Frontal cortex (tissue), 3 donors: ENCODE measurements at regions not wholly inside any gene's neighbourhood (a gene's known extent, or its start where the extent isn't known, plus 50 kb on each side); places are given as distances from the start of the nearest gene placed in this dataset.
A peak's percentile ranks its signal among the peaks of the same experiment; 100 is the strongest.
"Not testable (repeated sequence)": the region's sequence is repeated elsewhere in the genome, so short reads cannot be mapped to it uniquely, and the experiment has no call there.

Experiments
- DNase-seq, 2 donors: peaks; one replicate each; pipeline ENCODE4 v3.0.0; 2012; ENCODE audit warnings: low spot score in 2 of 2
- FAIRE-seq: peaks from 2 replicates; lab custom pipeline; 2012; peaks lifted over from hg19 to GRCh38; lab: Jason Lieb, UNC
- donor health status: control.
- donor health status: control.
- donor health status: control.

DNA sequence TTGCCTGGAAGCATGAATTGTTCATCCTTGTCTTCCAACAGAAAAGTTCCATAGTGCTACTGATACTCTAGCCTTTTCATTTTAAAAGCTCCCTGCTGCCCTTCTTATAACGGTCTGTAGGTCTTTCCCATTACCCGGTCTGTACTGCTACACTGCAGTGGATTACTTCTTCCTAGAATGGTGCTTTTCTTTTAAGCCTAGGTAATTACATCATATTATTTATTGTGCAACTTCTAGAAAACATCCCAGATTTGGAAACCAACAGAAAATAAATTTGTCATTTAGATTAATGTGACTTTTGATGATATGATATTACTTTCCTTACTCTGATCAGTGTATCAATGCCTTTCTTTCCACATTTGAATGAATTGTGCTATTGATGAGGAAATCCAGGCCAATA is 199.4 kb downstream of the TANC2 start:
- no peak for DNase-seq
- no peak for FAIRE-seq

- DNase-seq (no peak), FAIRE-seq (no peak)
These were observed 204.8 kb downstream of the TANC2 start for GRCh38 chr17:63170795-63171194.

DNA sequence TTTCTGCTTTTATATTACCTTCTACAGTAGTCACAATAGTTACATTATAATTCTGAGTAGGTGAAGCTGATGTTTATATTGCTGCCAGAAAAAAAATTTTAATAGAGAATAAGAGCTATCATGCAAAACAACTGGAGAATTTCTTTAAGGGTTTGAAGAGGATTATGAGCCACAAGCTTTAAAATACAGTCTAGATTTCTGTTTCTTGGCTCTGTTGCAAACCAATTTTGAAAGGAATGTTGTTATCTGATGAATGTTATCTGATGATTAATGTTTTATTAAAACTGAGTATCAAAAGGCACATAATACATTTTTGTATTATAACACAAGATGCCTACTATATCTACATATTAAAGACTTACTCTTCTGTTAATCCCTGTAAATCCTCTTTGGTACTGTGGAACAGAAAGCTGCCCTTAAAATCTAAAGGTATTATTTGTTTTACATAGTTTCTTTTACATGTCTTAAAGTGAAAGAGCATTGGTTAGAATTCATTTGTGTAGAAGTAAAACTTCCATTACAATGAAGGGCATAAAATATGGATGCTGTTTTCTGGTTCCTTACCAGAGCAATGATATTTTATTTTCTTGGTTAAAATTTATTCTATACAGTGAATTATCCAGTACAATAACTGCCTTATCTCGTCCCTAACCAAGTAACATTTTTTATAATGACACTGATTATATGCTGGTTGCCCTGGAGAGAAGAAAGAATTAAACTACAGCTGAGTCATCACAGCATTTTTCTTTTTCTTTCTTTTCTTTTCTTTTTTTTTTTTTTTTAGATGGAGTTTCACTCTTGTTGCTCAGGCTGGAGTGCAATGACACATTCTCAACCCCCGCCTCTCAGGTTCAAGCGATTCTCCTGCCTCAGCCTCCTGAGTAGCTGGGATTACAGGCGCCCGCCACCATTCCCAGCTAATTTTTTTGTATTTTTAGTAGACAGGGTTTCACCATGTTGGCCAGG is 205.7 kb downstream of the TANC2 start:
- FAIRE-seq = no peak
- no peak for DNase-seq

- no peak for FAIRE-seq
- DNase-seq = no peak
These were observed 207.4 kb downstream of the TANC2 start for GRCh38 chr17:63173450-63173849.

DNA sequence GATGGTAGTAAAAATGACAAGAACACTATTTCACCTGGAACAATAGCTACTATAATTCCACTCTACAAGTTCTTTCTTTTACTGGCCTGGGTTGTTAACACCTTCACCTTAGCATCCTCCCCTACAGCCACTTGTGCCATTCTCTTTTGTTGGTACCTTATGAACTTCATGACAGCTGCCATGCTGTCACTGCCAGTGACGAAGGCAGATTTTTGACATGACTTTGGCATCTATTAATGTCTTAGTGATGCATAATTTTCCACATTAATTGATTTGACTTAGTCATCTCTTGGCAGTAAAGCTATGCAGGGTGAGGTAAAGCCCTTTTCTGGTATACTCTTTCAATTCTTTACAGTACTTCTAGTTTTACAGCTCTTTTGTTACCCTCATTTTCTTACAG is 207.9 kb downstream of the TANC2 start:
- DNase-seq (no peak), FAIRE-seq (no peak)

DNA sequence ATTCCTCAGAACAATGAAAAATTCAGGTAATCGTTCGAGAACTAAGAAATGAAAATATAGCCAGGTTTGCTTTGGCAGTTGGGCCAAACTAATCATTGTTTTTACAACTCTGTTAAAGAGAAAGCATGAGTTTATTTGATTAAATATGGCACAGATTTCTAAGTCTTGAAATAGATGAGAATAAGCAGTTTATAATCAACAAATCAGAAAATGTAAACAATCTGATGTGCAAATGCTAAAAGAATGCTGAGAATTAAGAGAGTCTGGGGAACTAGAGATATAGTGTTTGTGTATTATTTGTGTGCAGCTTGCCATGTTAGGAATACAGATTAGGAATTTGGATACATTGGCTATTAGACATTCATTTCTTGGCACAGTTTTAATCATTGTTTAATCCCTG is 212.5 kb downstream of the TANC2 start:
- FAIRE-seq (no peak), DNase-seq (no peak)

- peak in 1 of 2 donors; percentile 14 for DNase-seq
- no peak for FAIRE-seq
These were observed 215.8 kb downstream of the TANC2 start for GRCh38 chr17:63181856-63182255.

- no peak for DNase-seq
- FAIRE-seq = peak; percentile 13
These were observed 219.4 kb downstream of the TANC2 start for GRCh38 chr17:63185420-63185819.

- FAIRE-seq (no peak), DNase-seq (no peak)
These were observed 223.0 kb downstream of the TANC2 start for GRCh38 chr17:63189082-63189481.

DNA sequence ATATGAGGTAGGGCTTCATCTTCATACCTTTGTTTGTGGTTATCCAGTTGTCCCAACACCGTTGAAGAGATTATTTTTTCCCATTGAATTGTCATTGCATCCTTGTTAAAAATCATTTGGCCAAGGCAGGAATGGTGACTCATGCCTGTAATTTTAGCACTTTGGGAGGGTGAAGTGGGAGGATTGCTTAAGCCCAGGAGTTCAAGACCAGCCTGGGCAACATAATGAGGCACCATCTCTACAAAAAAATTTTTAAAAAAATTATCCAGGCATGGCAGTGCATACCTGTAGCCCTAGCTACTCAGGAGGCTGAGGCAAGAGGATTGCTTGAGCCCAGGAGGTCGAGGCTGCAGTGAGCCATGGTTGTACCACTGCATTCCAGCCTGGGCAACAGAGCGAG is 223.9 kb downstream of the TANC2 start:
- DNase-seq (no peak), FAIRE-seq (no peak)

GRCh38 chr17:63190821-63191370 is 224.9 kb downstream of the TANC2 start:
- DNase-seq = no peak
- peak; percentile 84 for FAIRE-seq

- FAIRE-seq (no peak), DNase-seq (no peak)
These were observed 225.6 kb downstream of the TANC2 start for GRCh38 chr17:63191610-63192009.

DNA sequence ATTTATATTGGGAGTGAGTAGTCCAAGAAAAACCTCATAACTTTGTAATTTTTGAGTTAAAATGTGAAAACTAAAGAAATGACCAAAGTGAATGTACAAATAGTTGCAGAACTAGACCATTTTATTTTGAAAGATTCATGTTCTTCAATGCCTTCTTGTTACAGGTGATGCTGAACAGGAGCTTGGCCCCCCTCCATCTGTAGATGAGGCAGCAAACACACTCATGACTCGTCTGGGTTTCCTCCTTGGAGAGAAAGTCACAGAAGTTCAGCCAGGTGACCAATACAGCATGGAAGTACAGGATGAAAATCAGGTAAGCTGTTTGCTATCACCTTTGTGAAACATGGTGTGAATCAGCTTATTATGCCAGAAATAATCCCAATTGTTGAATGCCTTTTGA is 227.8 kb downstream of the TANC2 start:
- DNase-seq (no peak), FAIRE-seq (no peak)

DNA sequence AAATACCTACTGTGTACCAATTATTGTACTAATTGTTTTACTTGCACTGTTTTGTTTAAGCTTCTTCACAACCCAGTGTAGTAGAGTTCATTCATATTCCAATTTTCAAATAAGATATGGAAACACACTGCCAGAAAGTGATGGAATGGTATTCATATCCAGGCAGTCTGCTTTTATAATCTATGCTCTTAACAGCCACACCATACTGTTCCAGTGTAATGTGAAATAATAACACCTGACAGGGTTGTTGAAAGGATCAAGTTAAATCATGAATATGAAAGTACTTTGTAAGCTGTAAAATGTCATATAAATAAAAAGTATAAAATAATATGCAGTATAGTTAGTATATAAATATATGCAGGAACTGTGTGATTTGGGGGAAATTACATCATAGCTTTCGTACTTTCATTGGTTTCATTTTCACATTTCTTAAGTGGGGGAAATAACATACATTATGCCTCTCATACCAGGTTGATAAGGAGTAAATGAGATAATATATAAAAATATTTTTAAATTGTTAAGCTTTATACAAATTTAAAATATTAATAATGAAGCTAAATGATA is 230.8 kb downstream of the TANC2 start:
- FAIRE-seq (no peak), DNase-seq (no peak)

DNA sequence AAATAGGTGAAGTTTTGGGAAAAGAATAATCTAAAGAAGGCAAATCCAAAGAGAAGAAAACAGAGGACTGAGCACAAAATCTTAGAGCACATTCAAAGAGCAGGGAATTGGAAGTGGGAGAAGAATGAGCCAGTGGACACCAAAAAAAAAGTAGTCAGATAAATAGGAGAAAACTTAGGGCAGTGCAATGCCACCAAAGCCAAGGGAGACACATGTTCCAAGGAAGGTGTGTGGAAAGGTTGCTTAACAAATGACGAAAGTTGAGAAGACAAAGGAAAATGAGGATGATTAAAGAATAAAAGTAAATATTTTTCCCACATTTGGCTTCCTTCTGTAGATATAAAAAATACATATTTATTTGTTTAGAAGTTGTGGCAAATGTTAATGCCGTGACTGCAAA is 237.6 kb downstream of the TANC2 start:
- FAIRE-seq = no peak
- no peak for DNase-seq

GRCh38 chr17:63221939-63222338 is 224.2 kb downstream of the CYB561 start:
- DNase-seq (no peak), FAIRE-seq (no peak)

DNA sequence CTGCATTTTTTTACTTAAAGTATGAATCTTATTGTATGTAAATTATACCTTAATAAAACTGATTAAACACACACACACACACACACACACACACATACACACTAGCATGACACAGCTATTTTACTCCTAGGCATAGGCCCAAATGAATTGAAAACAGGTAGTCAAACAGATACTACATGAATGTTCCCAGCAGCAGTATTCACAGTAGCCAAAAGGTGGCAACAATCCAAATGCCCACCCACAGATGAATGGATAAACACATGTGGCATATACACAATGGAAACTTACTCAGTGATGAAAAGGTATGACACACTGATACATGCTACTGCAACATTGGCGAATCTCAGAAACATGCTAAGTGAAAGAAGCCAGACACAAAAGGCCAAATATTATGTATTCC is 223.5 kb downstream of the CYB561 start:
- FAIRE-seq (no peak), DNase-seq (no peak)

DNA sequence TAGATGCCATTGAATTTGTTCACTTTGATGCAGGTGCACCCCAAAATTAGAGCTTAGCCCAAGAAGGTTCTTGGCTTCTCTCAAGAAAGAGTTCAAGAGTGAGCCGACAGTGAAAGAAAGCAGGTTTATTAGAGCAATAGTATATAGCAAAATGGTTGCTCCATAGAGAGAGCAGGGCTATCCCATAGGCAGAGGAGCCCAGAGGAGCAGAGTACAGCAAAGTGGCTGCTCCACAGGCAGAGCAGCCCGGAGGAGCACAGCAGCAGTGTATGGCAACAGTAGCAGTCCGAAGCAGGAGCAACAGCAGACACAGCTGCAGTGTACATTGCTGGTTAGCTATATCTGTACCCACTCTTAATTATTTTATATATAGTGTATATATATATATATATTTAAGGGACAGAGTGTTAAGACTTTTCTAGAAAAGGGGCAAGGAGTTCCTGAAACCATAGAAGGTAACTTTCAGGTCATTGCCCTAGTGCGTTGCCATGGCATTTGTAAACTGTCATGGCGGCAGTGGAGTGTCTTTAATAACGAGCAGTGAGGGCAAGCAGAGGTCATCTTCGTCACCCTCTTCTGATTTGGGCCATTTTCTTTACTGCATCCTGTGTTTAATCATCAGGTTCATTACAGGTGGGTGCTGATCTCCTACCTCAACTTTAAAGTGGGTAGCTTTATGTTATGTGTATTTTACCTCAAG is 222.7 kb downstream of the CYB561 start:
- FAIRE-seq (no peak), DNase-seq (no peak)

DNA sequence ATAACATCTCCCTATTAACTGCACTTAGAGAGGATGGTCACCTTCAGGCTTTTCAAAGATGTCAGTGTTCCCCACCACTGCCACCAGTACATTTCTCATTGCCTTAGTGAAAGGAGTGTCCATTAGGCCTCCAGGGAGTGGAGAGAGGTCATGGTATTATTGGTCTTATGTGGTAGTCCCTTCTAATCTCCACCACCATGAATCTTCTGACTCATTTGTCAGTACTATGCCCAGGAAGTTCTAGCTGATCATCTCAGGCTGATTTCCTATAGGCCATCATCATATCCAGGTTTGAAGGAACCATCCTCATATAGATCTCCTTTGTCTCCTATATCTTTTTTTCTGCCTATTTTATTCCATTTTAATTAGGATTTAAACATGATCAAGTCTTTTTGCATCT is 221.5 kb downstream of the CYB561 start:
- DNase-seq (no peak), FAIRE-seq (no peak)

GRCh38 chr17:63226720-63227119 is 219.4 kb downstream of the CYB561 start:
- FAIRE-seq, DNase-seq: not testable (repeated sequence)
